SK-N-SH treated with all-trans-retinoic acid at 6 μM for 48 hours (cell line): ENCODE measurements at regions not wholly inside any gene's neighbourhood (a gene's known extent, or its start where the extent isn't known, plus 50 kb on each side); places are given as distances from the start of the nearest gene placed in this dataset.

ENCODE experiments used
- ATAC-seq: fragments of 200-7000 bp; cut with Tn5 transposase; 3 replicates; pipeline ENCODE4 v1.9.1; 2020; ENCODE audit warnings: mild to moderate bottlenecking, moderate library complexity
- ARNTL ChIP-seq: fragments of 450-650 bp; formaldehyde crosslinking; IDR thresholded peaks from 2 replicates; pipeline ENCODE4 v1.5.0; 2020; ENCODE audit warnings: low read depth, mild to moderate bottlenecking, moderate library complexity, borderline replicate concordance
- BACH2 ChIP-seq: fragments of 250-450 bp; sonication (Bioruptor Pico); IDR thresholded peaks from 2 replicates; pipeline ENCODE4 v1.9.0; 2021; ENCODE audit warnings: mild to moderate bottlenecking, borderline replicate concordance
- CSDC2 ChIP-seq: fragments of 250-450 bp; sonication (Bioruptor Pico); IDR thresholded peaks from 2 replicates; pipeline ENCODE4 v1.5.0; 2020; ENCODE audit warnings: mild to moderate bottlenecking, moderate library complexity
- CSRNP3 ChIP-seq: fragments of 250-450 bp; sonication (Bioruptor Pico); IDR thresholded peaks from 2 replicates; pipeline ENCODE4 v1.5.1; 2021; ENCODE audit warnings: mild to moderate bottlenecking, moderate library complexity
- GLIS3 ChIP-seq: fragments of 250-450 bp; sonication (Bioruptor Pico); IDR thresholded peaks from 2 replicates; pipeline ENCODE4 v1.5.0; 2020; ENCODE audit warnings: mild to moderate bottlenecking, moderate library complexity
- ISL1 ChIP-seq: fragments of 250-450 bp; sonication (Bioruptor Pico); IDR thresholded peaks from 2 replicates; pipeline ENCODE4 v2.1.2; 2022; ENCODE audit warnings: mild to moderate bottlenecking, moderate library complexity
- OSR1 ChIP-seq: fragments of 250-450 bp; sonication (Bioruptor Pico); IDR thresholded peaks from 2 replicates; pipeline ENCODE4 v1.8.0; 2022; ENCODE audit warnings: moderate library complexity, mild to moderate bottlenecking, inconsistent platforms
- PPARA ChIP-seq: fragments of 250-450 bp; sonication (Bioruptor Pico); IDR thresholded peaks from 2 replicates; pipeline ENCODE4 v1.5.0; 2020; ENCODE audit warnings: mild to moderate bottlenecking, borderline replicate concordance
- RARB ChIP-seq: fragments of 250-450 bp; sonication (Bioruptor Pico); IDR thresholded peaks from 2 replicates; pipeline ENCODE4 v1.8.0; 2021; ENCODE audit warnings: mild to moderate bottlenecking, moderate library complexity
- SNAI2 ChIP-seq: fragments of 250-450 bp; sonication (Bioruptor Pico); IDR thresholded peaks from 2 replicates; pipeline ENCODE4 v1.5.0; 2020; ENCODE audit warnings: mild to moderate bottlenecking, moderate library complexity
- TCF4 ChIP-seq: fragments of 250-450 bp; sonication (Bioruptor Pico); IDR thresholded peaks from 2 replicates; pipeline ENCODE4 v1.8.0; 2021; ENCODE audit warnings: mild to moderate bottlenecking, moderate library complexity, borderline replicate concordance
- TOX ChIP-seq: fragments of 250-450 bp; sonication (Bioruptor Pico); IDR thresholded peaks from 2 replicates; pipeline ENCODE4 v1.8.0; 2021; ENCODE audit warnings: mild to moderate bottlenecking, moderate library complexity, borderline replicate concordance
- TSHZ2 ChIP-seq: fragments of 250-450 bp; sonication (Bioruptor Pico); IDR thresholded peaks from 2 replicates; pipeline ENCODE4 v1.5.0; 2020; ENCODE audit warnings: mild to moderate bottlenecking, moderate library complexity
- ZC3H10 ChIP-seq: fragments of 250-450 bp; sonication (Bioruptor Pico); IDR thresholded peaks from 2 replicates; pipeline ENCODE4 v1.5.1; 2021; ENCODE audit warnings: mild to moderate bottlenecking, moderate library complexity
- ZFP3 ChIP-seq: fragments of 250-450 bp; sonication (Bioruptor Pico); IDR thresholded peaks from 2 replicates; pipeline ENCODE4 v1.5.0; 2020; ENCODE audit warnings: mild to moderate bottlenecking, moderate library complexity
- ZFP30 ChIP-seq: fragments of 450-650 bp; formaldehyde crosslinking; IDR thresholded peaks from 2 replicates; pipeline ENCODE4 v1.5.0; 2022; ENCODE audit warnings: mild to moderate bottlenecking, moderate library complexity
- ZNF565 ChIP-seq: fragments of 450-650 bp; formaldehyde crosslinking; conservative IDR thresholded peaks from 2 replicates; pipeline ENCODE4 v1.5.0; 2020; ENCODE audit warnings: low read depth, mild to moderate bottlenecking, moderate library complexity
- ZNF70 ChIP-seq: fragments of 450-650 bp; formaldehyde crosslinking; IDR thresholded peaks from 2 replicates; pipeline ENCODE4 v1.5.0; 2020; ENCODE audit warnings: mild to moderate bottlenecking, moderate library complexity
- ZNF8 ChIP-seq: fragments of 450-650 bp; formaldehyde crosslinking; IDR thresholded peaks from 2 replicates; pipeline ENCODE4 v1.5.0; 2020; ENCODE audit warnings: mild to moderate bottlenecking, moderate library complexity
- TF ChIP-seq, protein P1 (sequence below): fragments of 250-450 bp; sonication (Bioruptor Pico); IDR thresholded peaks from 2 replicates; pipeline ENCODE4 v1.8.0; 2021; ENCODE audit warnings: low read depth, mild to moderate bottlenecking, moderate library complexity, borderline replicate concordance
- TF ChIP-seq, protein P2 (sequence below): fragments of 250-450 bp; sonication (Bioruptor Pico); IDR thresholded peaks from 2 replicates; pipeline ENCODE4 v1.8.0; 2020; ENCODE audit warnings: mild to moderate bottlenecking, moderate library complexity, borderline replicate concordance
- TF ChIP-seq, protein P3 (sequence below): fragments of 250-450 bp; sonication (Bioruptor Pico); IDR thresholded peaks from 2 replicates; pipeline ENCODE4 v1.5.1; 2020; ENCODE audit warnings: low read depth, mild to moderate bottlenecking, moderate library complexity

DNA sequence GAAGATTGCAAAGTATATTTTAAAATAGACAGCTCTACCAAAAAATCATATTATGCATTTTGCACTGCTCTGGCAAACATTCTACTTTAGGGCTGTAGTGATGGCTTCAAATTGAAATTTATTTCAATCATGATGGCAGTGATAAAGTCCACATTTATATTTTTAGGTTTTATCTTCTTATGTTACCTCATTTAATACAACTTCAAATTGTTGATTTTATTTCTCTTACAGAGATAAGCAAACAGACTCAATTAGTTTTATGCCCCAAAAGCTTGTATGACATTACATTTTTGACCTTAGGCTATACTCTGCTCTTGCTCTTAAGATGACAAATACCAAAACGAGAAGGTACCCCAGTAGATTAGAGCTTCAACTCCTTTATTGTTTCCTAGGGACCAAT, 87.4 kb downstream of the CYLC2 start (continued):
- peak; percentile 55; the same call in 1 of the 2 replicates for TF ChIP-seq TSHZ2 (CRISPR knock-in tag)
- TF ChIP-seq, all 23 proteins: peak for 4

DNA sequence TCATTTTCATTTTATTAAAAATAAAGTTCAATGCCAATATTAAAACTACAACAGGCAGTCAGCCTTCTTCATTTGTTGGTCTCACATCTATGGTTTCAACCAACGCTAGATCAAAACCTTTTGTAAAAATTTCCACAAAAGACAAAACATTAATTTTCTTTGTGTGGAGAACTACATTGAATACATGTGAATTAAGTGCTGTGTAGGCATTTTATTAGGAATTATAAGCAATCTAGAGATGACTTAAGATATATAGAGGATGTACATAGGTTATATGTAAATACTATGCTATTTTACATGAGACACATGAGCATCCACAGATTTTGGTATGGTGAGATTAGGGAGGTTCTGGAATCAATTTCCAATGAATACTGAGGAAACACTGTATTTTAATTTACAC, 94.2 kb downstream of the CYLC2 start:
- ATAC-seq: no peak

GRCh38 chr9:103104101-103104500, 109.0 kb downstream of the CYLC2 start:
- ATAC-seq: no peak
- TF ChIP-seq ZNF565 (CRISPR knock-in tag) (no peak), ZC3H10 (CRISPR knock-in tag) (no peak), ZNF70 (CRISPR knock-in tag) (no peak), SNAI2 (CRISPR knock-in tag) (no peak), ZNF8 (CRISPR knock-in tag) (no peak), OSR1 (no peak), TOX (CRISPR knock-in tag) (no peak)
- TF ChIP-seq, protein P1, sequence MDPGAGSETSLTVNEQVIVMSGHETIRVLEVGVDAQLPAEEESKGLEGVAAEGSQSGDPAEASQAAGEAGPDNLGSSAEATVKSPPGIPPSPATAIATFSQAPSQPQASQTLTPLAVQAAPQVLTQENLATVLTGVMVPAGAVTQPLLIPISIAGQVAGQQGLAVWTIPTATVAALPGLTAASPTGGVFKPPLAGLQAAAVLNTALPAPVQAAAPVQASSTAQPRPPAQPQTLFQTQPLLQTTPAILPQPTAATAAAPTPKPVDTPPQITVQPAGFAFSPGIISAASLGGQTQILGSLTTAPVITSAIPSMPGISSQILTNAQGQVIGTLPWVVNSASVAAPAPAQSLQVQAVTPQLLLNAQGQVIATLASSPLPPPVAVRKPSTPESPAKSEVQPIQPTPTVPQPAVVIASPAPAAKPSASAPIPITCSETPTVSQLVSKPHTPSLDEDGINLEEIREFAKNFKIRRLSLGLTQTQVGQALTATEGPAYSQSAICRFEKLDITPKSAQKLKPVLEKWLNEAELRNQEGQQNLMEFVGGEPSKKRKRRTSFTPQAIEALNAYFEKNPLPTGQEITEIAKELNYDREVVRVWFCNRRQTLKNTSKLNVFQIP (CRISPR knock-in tag): no peak

More for the DNA sequence above, 94.2 kb downstream of the CYLC2 start:
- no peak for TF ChIP-seq TCF4 (CRISPR knock-in tag)
- no peak for TF ChIP-seq GLIS3 (CRISPR knock-in tag)
- no peak for TF ChIP-seq BACH2 (CRISPR knock-in tag)
- TF ChIP-seq RARB (CRISPR knock-in tag): no peak
- TF ChIP-seq SNAI2 (CRISPR knock-in tag): no peak
- no peak for TF ChIP-seq PPARA (CRISPR knock-in tag)
- no peak for TF ChIP-seq CSDC2
- no peak for TF ChIP-seq TOX (CRISPR knock-in tag)
- no peak for TF ChIP-seq CSRNP3 (CRISPR knock-in tag)
- TF ChIP-seq ZC3H10 (CRISPR knock-in tag): no peak
- TF ChIP-seq ARNTL: no peak
- TF ChIP-seq ZFP30 (CRISPR knock-in tag): no peak
- TF ChIP-seq, protein P2, sequence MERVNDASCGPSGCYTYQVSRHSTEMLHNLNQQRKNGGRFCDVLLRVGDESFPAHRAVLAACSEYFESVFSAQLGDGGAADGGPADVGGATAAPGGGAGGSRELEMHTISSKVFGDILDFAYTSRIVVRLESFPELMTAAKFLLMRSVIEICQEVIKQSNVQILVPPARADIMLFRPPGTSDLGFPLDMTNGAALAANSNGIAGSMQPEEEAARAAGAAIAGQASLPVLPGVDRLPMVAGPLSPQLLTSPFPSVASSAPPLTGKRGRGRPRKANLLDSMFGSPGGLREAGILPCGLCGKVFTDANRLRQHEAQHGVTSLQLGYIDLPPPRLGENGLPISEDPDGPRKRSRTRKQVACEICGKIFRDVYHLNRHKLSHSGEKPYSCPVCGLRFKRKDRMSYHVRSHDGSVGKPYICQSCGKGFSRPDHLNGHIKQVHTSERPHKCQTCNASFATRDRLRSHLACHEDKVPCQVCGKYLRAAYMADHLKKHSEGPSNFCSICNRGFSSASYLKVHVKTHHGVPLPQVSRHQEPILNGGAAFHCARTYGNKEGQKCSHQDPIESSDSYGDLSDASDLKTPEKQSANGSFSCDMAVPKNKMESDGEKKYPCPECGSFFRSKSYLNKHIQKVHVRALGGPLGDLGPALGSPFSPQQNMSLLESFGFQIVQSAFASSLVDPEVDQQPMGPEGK (CRISPR knock-in tag): no peak
- TF ChIP-seq, protein P3, sequence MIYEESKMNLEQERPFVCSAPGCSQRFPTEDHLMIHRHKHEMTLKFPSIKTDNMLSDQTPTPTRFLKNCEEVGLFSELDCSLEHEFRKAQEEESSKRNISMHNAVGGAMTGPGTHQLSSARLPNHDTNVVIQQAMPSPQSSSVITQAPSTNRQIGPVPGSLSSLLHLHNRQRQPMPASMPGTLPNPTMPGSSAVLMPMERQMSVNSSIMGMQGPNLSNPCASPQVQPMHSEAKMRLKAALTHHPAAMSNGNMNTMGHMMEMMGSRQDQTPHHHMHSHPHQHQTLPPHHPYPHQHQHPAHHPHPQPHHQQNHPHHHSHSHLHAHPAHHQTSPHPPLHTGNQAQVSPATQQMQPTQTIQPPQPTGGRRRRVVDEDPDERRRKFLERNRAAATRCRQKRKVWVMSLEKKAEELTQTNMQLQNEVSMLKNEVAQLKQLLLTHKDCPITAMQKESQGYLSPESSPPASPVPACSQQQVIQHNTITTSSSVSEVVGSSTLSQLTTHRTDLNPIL (CRISPR knock-in tag): no peak
- no peak for TF ChIP-seq ZNF8 (CRISPR knock-in tag)
- TF ChIP-seq TSHZ2 (CRISPR knock-in tag): no peak
- TF ChIP-seq ZNF70 (CRISPR knock-in tag): no peak
- no peak for TF ChIP-seq ZNF565 (CRISPR knock-in tag)
- TF ChIP-seq ZFP3 (CRISPR knock-in tag): no peak
- TF ChIP-seq ISL1 (CRISPR knock-in tag): no peak
